Parathyroid adenoma (tissue), 2 donors: ENCODE measurements at regions not wholly inside any gene's neighbourhood (a gene's known extent, or its start where the extent isn't known, plus 50 kb on each side); places are given as distances from the start of the nearest gene placed in this dataset.
"Not testable (repeated sequence)": the region's sequence is repeated elsewhere in the genome, so short reads cannot be mapped to it uniquely, and the experiment has no call there.

ENCODE experiments used
- H2AFZ ChIP-seq: fragments of 300-600 bp; sonication (generic); one replicate; pipeline ENCODE4 v1.7.0; 2017; ENCODE audit warnings: antibody characterized with exemption, mild to moderate bottlenecking
- H3K27ac ChIP-seq: fragments of 300-600 bp; sonication (generic); one replicate; pipeline ENCODE4 v1.7.0; 2017
- H3K27me3 ChIP-seq: fragments of 300-600 bp; sonication (generic); one replicate; pipeline ENCODE4 v1.7.0; 2017; ENCODE audit warnings: low read length; ENCODE audit not compliant: control insufficient read depth, insufficient read depth
- H3K36me3 ChIP-seq: fragments of 300-600 bp; sonication (generic); one replicate; pipeline ENCODE4 v1.7.0; 2017; ENCODE audit warnings: low read length; ENCODE audit not compliant: control insufficient read depth, insufficient read depth
- H3K4me1 ChIP-seq: fragments of 300-600 bp; sonication (generic); one replicate; pipeline ENCODE4 v1.7.0; 2017; ENCODE audit warnings: control low read depth
- H3K4me2 ChIP-seq: fragments of 300-600 bp; sonication (generic); one replicate; pipeline ENCODE4 v1.7.0; 2017; ENCODE audit warnings: low read length
- H3K4me3 ChIP-seq: fragments of 300-600 bp; sonication (generic); one replicate; pipeline ENCODE4 v1.7.0; 2017; ENCODE audit warnings: low read depth, low read length
- H3K79me2 ChIP-seq: fragments of 300-600 bp; sonication (generic); one replicate; pipeline ENCODE4 v1.7.0; 2017; ENCODE audit warnings: control low read depth
- H3K9ac ChIP-seq: fragments of 300-600 bp; sonication (generic); one replicate; pipeline ENCODE4 v1.7.0; 2017; ENCODE audit warnings: mild to moderate bottlenecking
- H3K9me3 ChIP-seq: fragments of 300-600 bp; sonication (generic); one replicate; pipeline ENCODE4 v1.7.0; 2017; ENCODE audit warnings: low read length; ENCODE audit not compliant: control insufficient read depth
- CTCF ChIP-seq: fragments of 300-600 bp; sonication (generic); IDR thresholded peaks from one replicate; pipeline ENCODE4 v1.7.0; 2017; ENCODE audit warnings: antibody characterized with exemption, mild to moderate bottlenecking
- donor health status: primary hyperparathyroidism.

- no peaks in the 10 kb centered on the region for H3K9me3 ChIP-seq
- no peaks in the 10 kb centered on the region for H3K36me3 ChIP-seq
- no peak overlapping the region for H2AFZ ChIP-seq
- H3K4me2 ChIP-seq: peak overlapping the region; percentile 34
- no peak for TF ChIP-seq CTCF
- no peaks in the 10 kb centered on the region for H3K4me1 ChIP-seq
- no peak overlapping the region for H3K9ac ChIP-seq
- no peaks in the 10 kb centered on the region for H3K79me2 ChIP-seq
- no peaks in the 10 kb centered on the region for H3K27me3 ChIP-seq
- H3K4me3 ChIP-seq: no peak overlapping the region
- H3K27ac ChIP-seq: no peak overlapping the region
These were observed 183.5 kb downstream of the POM121L12 start for GRCh38 chr7:53218730-53219504.

- H3K9me3 ChIP-seq: no peaks in the 10 kb centered on the region
- H2AFZ ChIP-seq: no peak overlapping the region
These were observed 193.8 kb downstream of the POM121L12 start for GRCh38 chr7:53229202-53229601.

GRCh38 chr7:53237344-53237913 is 202.0 kb downstream of the POM121L12 start:
- no peaks in the 10 kb centered on the region for H3K27me3 ChIP-seq
- H3K27ac ChIP-seq: no peak overlapping the region
- H3K4me1 ChIP-seq: no peaks in the 10 kb centered on the region
- H3K9ac ChIP-seq: no peak overlapping the region
- H3K36me3 ChIP-seq: no peaks in the 10 kb centered on the region
- H3K9me3 ChIP-seq: no peaks in the 10 kb centered on the region
- TF ChIP-seq CTCF: no peak
- no peak overlapping the region for H3K4me3 ChIP-seq
- no peak overlapping the region for H3K4me2 ChIP-seq
- no peaks in the 10 kb centered on the region for H3K79me2 ChIP-seq
- no peak overlapping the region for H2AFZ ChIP-seq

More at GRCh38 chr7:53229202-53229601, 193.8 kb downstream of the POM121L12 start:
- Histone ChIP-seq H3K79me2 (no peaks in the 10 kb centered on the region), H3K4me3 (no peak overlapping the region), H3K27me3 (no peaks in the 10 kb centered on the region), H3K27ac (no peak overlapping the region), H3K4me2 (no peak overlapping the region), H3K36me3 (no peaks in the 10 kb centered on the region), H3K9ac (no peak overlapping the region), H3K4me1 (no peaks in the 10 kb centered on the region)
- no peak for TF ChIP-seq CTCF

GRCh38 chr7:53238021-53238605 is 202.7 kb downstream of the POM121L12 start:
- Histone ChIP-seq H2AFZ (no peak overlapping the region), H3K9me3 (no peaks in the 10 kb centered on the region), H3K36me3 (no peaks in the 10 kb centered on the region), H3K79me2 (no peaks in the 10 kb centered on the region), H3K4me3 (no peak overlapping the region), H3K27ac (no peak overlapping the region), H3K9ac (no peak overlapping the region), H3K4me2 (no peak overlapping the region), H3K4me1 (no peaks in the 10 kb centered on the region), H3K27me3 (no peaks in the 10 kb centered on the region)
- no peak for TF ChIP-seq CTCF

- H3K4me1 ChIP-seq, H3K79me2 ChIP-seq, H3K27me3 ChIP-seq, H2AFZ ChIP-seq, H3K9me3 ChIP-seq, H3K4me2 ChIP-seq, H3K4me3 ChIP-seq, H3K27ac ChIP-seq, H3K36me3 ChIP-seq, H3K9ac ChIP-seq: not testable (repeated sequence)
These were observed 203.7 kb downstream of the POM121L12 start for GRCh38 chr7:53239151-53239550.
